K562 (cell line): ENCODE measurements at regions not wholly inside any gene's neighbourhood (a gene's known extent, or its start where the extent isn't known, plus 50 kb on each side); places are given as distances from the start of the nearest gene placed in this dataset.

Experiments used
- ATAC-seq: fragments of 200-7000 bp; cut with Tn5 transposase; 3 replicates; pipeline ENCODE4 v1.9.1; 2020; ENCODE audit warnings: moderate library complexity
- BruUV-seq: library from RNA; stranded (reverse); fragments of 400-500 nt; replicated peaks from 2 replicates; lab custom pipeline; 2021; lab: Mats Ljungman, UMichigan
- CTCF ChIA-PET: fragments of 300-600 bp; formaldehyde crosslinking; extraction: SDS; loops from one replicate; lab custom pipeline; 2021; ENCODE audit warnings: low intra/inter-chr PET ratio; lab: Yijun Ruan, JAX
- POLR2A ChIA-PET: fragments of 300-600, 350-650 bp; sonication (Branson Sonifier 250); formaldehyde crosslinking; extraction: SDS; loops from one replicate; lab custom pipeline; 2021; ENCODE audit warnings: antibody characterized with exemption, inconsistent platforms; lab: Yijun Ruan, JAX
- DNase-seq, 4 experiments: peaks; one replicate each; pipeline versions ENCODE4 v3.0.0 to v3.0.0-alpha.2; 2011 to 2018; ENCODE audit warnings: low spot score in 3 of 4, mixed read lengths in 3 of 4; ENCODE audit errors: extremely low read depth in 1 of 4
- FAIRE-seq: peaks from 2 replicates; lab custom pipeline; 2011; peaks lifted over from hg19 to GRCh38; lab: Jason Lieb, UNC
- H2AFZ ChIP-seq: 2 replicates; pipeline ENCODE4 v1.6.0; 2011; ENCODE audit warnings: low read depth, low read length, control low read depth, inconsistent platforms
- H3K27ac ChIP-seq: fragments of 200-600 bp; 3 replicates; pipeline ENCODE4 v1.8.0; 2011; ENCODE audit warnings: low read depth, mild to moderate bottlenecking, control low read depth, inconsistent platforms, low read length, moderate library complexity, mixed read lengths; ENCODE audit errors: extremely low read depth
- H3K27me3 ChIP-seq, 2 experiments: fragments of 300-600 bp in 1 of 2; 2 replicates in 1 of 2; 3 replicates in 1 of 2; pipeline versions ENCODE4 v1.6.0 to v1.8.0; 2011; ENCODE audit warnings: inconsistent platforms in 2 of 2, low read length in 2 of 2, mild to moderate bottlenecking in 1 of 2, mixed read lengths in 1 of 2, moderate library complexity in 1 of 2; ENCODE audit not compliant: control insufficient read depth in 2 of 2, insufficient read depth in 2 of 2
- H3K36me3 ChIP-seq: fragments of 300-600 bp; 3 replicates; pipeline ENCODE4 v1.8.0; 2011; ENCODE audit warnings: mild to moderate bottlenecking, low read length, inconsistent platforms; ENCODE audit not compliant: control insufficient read depth, insufficient read depth
- H3K4me1 ChIP-seq, 2 experiments: fragments of 200-600 bp in 1 of 2; replicated peaks in 1 of 2; 2 replicates in 1 of 2; 3 replicates in 1 of 2; pipeline versions ENCODE4 v1.5.1 to v1.8.0; 2011; ENCODE audit warnings: inconsistent platforms in 2 of 2, low read length in 2 of 2, mild to moderate bottlenecking in 1 of 2, mixed read lengths in 1 of 2, moderate library complexity in 1 of 2; ENCODE audit not compliant: control insufficient read depth in 2 of 2, insufficient read depth in 2 of 2
- H3K4me2 ChIP-seq: 2 replicates; pipeline ENCODE4 v1.6.1; 2011; ENCODE audit warnings: low read length, control low read depth, inconsistent platforms, mixed read lengths; ENCODE audit not compliant: insufficient read depth
- H3K4me3 ChIP-seq: fragments of 200-600 bp; sonication (generic), shearing (Covaris generic); 2 replicates; pipeline ENCODE4 v1.5.1; 2016; ENCODE audit warnings: control low read depth, inconsistent platforms
- H3K79me2 ChIP-seq: fragments of 200-600 bp; 3 replicates; pipeline ENCODE4 v1.8.0; 2011; ENCODE audit warnings: low read length, inconsistent platforms; ENCODE audit not compliant: control insufficient read depth, insufficient read depth
- H3K9ac ChIP-seq, 2 experiments: 2 replicates each; pipeline versions ENCODE4 v1.6.0 to v1.6.1; 2011; ENCODE audit warnings: low read depth in 2 of 2, low read length in 2 of 2, control low read depth in 1 of 2, inconsistent platforms in 1 of 2, mild to moderate bottlenecking in 1 of 2, mixed read lengths in 1 of 2; ENCODE audit not compliant: insufficient read depth in 1 of 2
- H3K9me1 ChIP-seq: one replicate; pipeline ENCODE4 v1.6.0; 2011; ENCODE audit warnings: inconsistent platforms, mild to moderate bottlenecking, low read length, moderate library complexity; ENCODE audit not compliant: control insufficient read depth, insufficient read depth
- H3K9me3 ChIP-seq: replicated peaks from 2 replicates; pipeline ENCODE4 v1.5.1; 2011; ENCODE audit warnings: low read depth, low read length, inconsistent platforms; ENCODE audit not compliant: control insufficient read depth, insufficient read depth
- H4K20me1 ChIP-seq: replicated peaks from 2 replicates; pipeline ENCODE4 v1.6.1; 2011; ENCODE audit warnings: low read length, inconsistent platforms, mixed read lengths; ENCODE audit not compliant: control insufficient read depth, insufficient read depth
- BCLAF1 ChIP-seq, 2 experiments: fragments of 450-650 bp in 1 of 2; IDR thresholded peaks; 2 replicates each; pipeline ENCODE4 v1.6.1; 2011 to 2017; ENCODE audit warnings: low read depth in 2 of 2, antibody characterized with exemption in 1 of 2, borderline replicate concordance in 1 of 2, low read length in 1 of 2, mild to moderate bottlenecking in 1 of 2, mixed read lengths in 1 of 2; ENCODE audit not compliant: control insufficient read depth in 1 of 2
- CEBPB ChIP-seq: fragments of 450-650 bp; IDR thresholded peaks from 2 replicates; pipeline ENCODE4 v1.6.1; 2016; ENCODE audit warnings: missing genetic modification characterization, missing compliant biosample characterization
- CEBPG ChIP-seq, 3 experiments: fragments of 200-800 bp in 1 of 3; sonication (Bioruptor generic) in 1 of 3; sonication (generic) in 1 of 3; formaldehyde crosslinking in 1 of 3; IDR thresholded peaks in 2 of 3; conservative IDR thresholded peaks in 1 of 3; 2 replicates each; pipeline versions ENCODE4 v1.6.1 to v1.8.0; 2016 to 2022; ENCODE audit warnings: missing compliant biosample characterization in 2 of 3, missing genetic modification characterization in 2 of 3, mild to moderate bottlenecking in 1 of 3, missing genetic modification reagents in 1 of 3
- POLR2AphosphoS2 ChIP-seq: IDR thresholded peaks from 2 replicates; pipeline ENCODE4 v1.6.1; 2012; ENCODE audit warnings: low read length, improper control_type of control experiment
- WGBS: fragments of 100-300 bp; shearing (Covaris generic); methylation state at CpG from one replicate; pipeline ENCODE4 v1.1.6; 2016; ENCODE audit warnings: low coverage, mixed read lengths; ENCODE audit not compliant: insufficient coverage; ENCODE audit errors: missing lambda C conversion rate; 5-methylcytosine and 5-hydroxymethylcytosine counted together
- in situ Hi-C: fragments of 300-500 bp; cut with MboI; formaldehyde crosslinking; loops from 4 replicates; pipeline ENCODE4 v1.15.0; 2018; ENCODE audit warnings: inconsistent platforms, mixed read lengths
- intact Hi-C: fragments of 100-400 bp; cut with micrococcal nuclease; formaldehyde crosslinking; loops from 2 replicates; pipeline ENCODE4 v1.14.2; 2022

- FAIRE-seq (no peak), ATAC-seq (no peak)
- in situ Hi-C loops, result no loop called here
Observed at GRCh38 chr10:10394933-10395658, 622.6 kb upstream of the CELF2 start.

More at GRCh38 chr10:10394933-10395658, 622.6 kb upstream of the CELF2 start:
- intact Hi-C loops, result no loop called here
- H3K79me2 ChIP-seq, result no peaks in the 10 kb centered on the region
- H3K27me3 ChIP-seq, result no peaks in the 10 kb centered on the region
- POLR2A ChIA-PET, result no interaction called here
- BruUV-seq, result no TSS peak
- H3K9me1 ChIP-seq, result no peaks in the 10 kb centered on the region
- CTCF ChIA-PET, result no interaction called here
- DNase-seq, result no peak
- H3K4me2 ChIP-seq, result no peak overlapping the region
- TF ChIP-seq CEBPG (CRISPR knock-in tag; IDR thresholded peaks at IDR 0.05) (no peak), CEBPG (tag; conservative IDR thresholded peaks at IDR 0.05 in 1 of 2, IDR thresholded peaks at IDR 0.05 in 1 of 2) (peak in 1 of 2 experiments; percentile 44; a peak in 1 of 4 replicates), POLR2AphosphoS2 (no peak), BCLAF1 (IDR thresholded peaks at IDR 0.05; ENCODE audit: borderline replicate concordance in 1 of 2, control insufficient read depth in 1 of 2, low read depth in 2 of 2, low read length in 1 of 2) (no peak), CEBPB (tag) (0 out of 2 replicates have a peak, but pooled peaks have one; percentile 58)
- no peak overlapping the region for H3K4me3 ChIP-seq
- H3K9ac ChIP-seq, result no peak overlapping the region
- no peak overlapping the region for H3K27ac ChIP-seq
- no peak overlapping the region for H2AFZ ChIP-seq
- no peaks in the 10 kb centered on the region for H4K20me1 ChIP-seq
- 3% methylated on average over 4 of the region's 4 CpGs for WGBS
- no peaks in the 10 kb centered on the region for H3K36me3 ChIP-seq
- no peaks in the 10 kb centered on the region for H3K4me1 ChIP-seq
- H3K9me3 ChIP-seq, result no peaks in the 10 kb centered on the region
